Testis (tissue), 2 donors: ENCODE measurements at regions not wholly inside any gene's neighbourhood (a gene's known extent, or its start where the extent isn't known, plus 50 kb on each side); places are given as distances from the start of the nearest gene placed in this dataset.

ENCODE experiments used
- DNase-seq: peaks from one replicate; pipeline ENCODE4 v3.0.0-alpha.2; 2019
- H3K27ac ChIP-seq, 2 donors: fragments of 200-600 bp; sonication (generic); one replicate each; pipeline ENCODE4 v1.5.1; 2019
- H3K27me3 ChIP-seq: fragments of 200-600 bp; sonication (generic); one replicate; pipeline ENCODE4 v1.5.1; 2019
- H3K36me3 ChIP-seq: fragments of 200-600 bp; sonication (generic); one replicate; pipeline ENCODE4 v1.5.1; 2017; ENCODE audit warnings: low read depth; ENCODE audit errors: missing control alignments
- H3K4me1 ChIP-seq: fragments of 200-600 bp; sonication (generic); one replicate; pipeline ENCODE4 v1.5.1; 2019
- H3K4me3 ChIP-seq, 2 donors: fragments of 200-600 bp; sonication (generic); one replicate each; pipeline ENCODE4 v1.5.1; 2017 to 2019
- H3K9me3 ChIP-seq: fragments of 200-600 bp; sonication (generic); one replicate; pipeline ENCODE4 v1.5.1; 2017
- CTCF ChIP-seq, 3 experiments: fragments of 450-650 bp in 2 of 3; fragments of 200-600 bp in 1 of 3; sonication (generic) in 1 of 3; IDR thresholded peaks; one replicate each; pipeline ENCODE4 v1.5.1; 2016 to 2019; ENCODE audit warnings: antibody characterized with exemption in 3 of 3, mild to moderate bottlenecking in 2 of 3, moderate library complexity in 1 of 3
- POLR2A ChIP-seq: fragments of 450-650 bp; IDR thresholded peaks from one replicate; pipeline ENCODE4 v1.6.1; 2017; ENCODE audit warnings: antibody characterized with exemption, mild to moderate bottlenecking, moderate library complexity
- WGBS, 2 donors: methylation state at CpG; one replicate each; pipeline ENCODE4 v1.1.5; 2018; 5-methylcytosine and 5-hydroxymethylcytosine counted together
- intact Hi-C: fragments of 100-400 bp; cut with DNase I; formaldehyde crosslinking; loops from one replicate; pipeline ENCODE4 v1.15.1; 2023; ENCODE audit warnings: low total_unique reads

- 93 to 96% methylated on average over 3 of the region's 3 CpGs for WGBS, 2 donors
- H3K27me3 ChIP-seq = no peaks in the 10 kb centered on the region
- H3K9me3 ChIP-seq = no peaks in the 10 kb centered on the region
- H3K36me3 ChIP-seq = no peaks in the 10 kb centered on the region
- H3K4me1 ChIP-seq = no peaks in the 10 kb centered on the region
- H3K27ac ChIP-seq = no peak overlapping the region
- TF ChIP-seq POLR2A (no peak), CTCF (IDR thresholded peaks at IDR 0.05) (no peak)
- no peak overlapping the region for H3K4me3 ChIP-seq
- DNase-seq = no peak
- intact Hi-C loops = no loop called here
Measured at GRCh38 chr2:143873886-143874285, 646.0 kb downstream of the ZEB2 start.

- Histone ChIP-seq H3K4me3 (no peak overlapping the region), H3K36me3 (no peaks in the 10 kb centered on the region), H3K27ac (no peak overlapping the region), H3K4me1 (no peaks in the 10 kb centered on the region), H3K27me3 (no peaks in the 10 kb centered on the region), H3K9me3 (no peaks in the 10 kb centered on the region)
- TF ChIP-seq CTCF (IDR thresholded peaks at IDR 0.05) (no peak), POLR2A (no peak)
- 91 to 92% methylated on average over 1 of the region's 1 CpG for WGBS, 2 donors
- intact Hi-C loops = no loop called here
- no peak for DNase-seq
Measured at GRCh38 chr2:143870696-143871095, 649.2 kb downstream of the ZEB2 start.

- TF ChIP-seq CTCF (IDR thresholded peaks at IDR 0.05) (no peak), POLR2A (no peak)
- intact Hi-C loops = no loop called here
- no peaks in the 10 kb centered on the region for H3K36me3 ChIP-seq
- H3K4me1 ChIP-seq = no peaks in the 10 kb centered on the region
- H3K27ac ChIP-seq = no peak overlapping the region
- no peaks in the 10 kb centered on the region for H3K9me3 ChIP-seq
- H3K27me3 ChIP-seq = no peaks in the 10 kb centered on the region
- DNase-seq = no peak
- H3K4me3 ChIP-seq = no peak overlapping the region
Measured at GRCh38 chr2:143856978-143857377, 662.9 kb downstream of the ZEB2 start.

- Histone ChIP-seq H3K27me3 (no peaks in the 10 kb centered on the region), H3K27ac (no peak overlapping the region), H3K36me3 (no peaks in the 10 kb centered on the region), H3K4me3 (no peak overlapping the region), H3K9me3 (no peaks in the 10 kb centered on the region), H3K4me1 (no peaks in the 10 kb centered on the region)
- DNase-seq = no peak
- intact Hi-C loops = no loop called here
- TF ChIP-seq CTCF (IDR thresholded peaks at IDR 0.05) = no peak
- no peak for TF ChIP-seq POLR2A
- 55 to 62% methylated on average over 4 of the region's 4 CpGs for WGBS, 2 donors
Measured at GRCh38 chr2:143852759-143853158, 667.2 kb downstream of the ZEB2 start.

GRCh38 chr2:143850084-143850483, 669.8 kb downstream of the ZEB2 start:
- TF ChIP-seq POLR2A (no peak), CTCF (IDR thresholded peaks at IDR 0.05) (no peak)
- intact Hi-C loops = no loop called here

More at GRCh38 chr2:143850084-143850483, 669.8 kb downstream of the ZEB2 start:
- Histone ChIP-seq H3K9me3 (no peaks in the 10 kb centered on the region), H3K27me3 (no peaks in the 10 kb centered on the region), H3K27ac (no peak overlapping the region), H3K36me3 (no peaks in the 10 kb centered on the region), H3K4me3 (no peak overlapping the region), H3K4me1 (no peaks in the 10 kb centered on the region)
- 92 to 96% methylated on average over 3 of the region's 3 CpGs for WGBS, 2 donors
- DNase-seq = no peak
